HAP-1 (cell line): ENCODE measurements at regions not wholly inside any gene's neighbourhood (a gene's known extent, or its start where the extent isn't known, plus 50 kb on each side); places are given as distances from the start of the nearest gene placed in this dataset.

Experiments used
- DNase-seq, 2 experiments: peaks; one replicate each; pipeline ENCODE4 v3.0.0-alpha.2; 2016 to 2020; ENCODE audit warnings: low spot score in 2 of 2
- H3K27me3 ChIP-seq: fragments of 250-450 bp; sonication (Bioruptor Pico); 2 replicates; pipeline ENCODE4 v1.5.1; 2020; ENCODE audit warnings: low read depth, mild to moderate bottlenecking, moderate library complexity
- H3K36me3 ChIP-seq: fragments of 250-450 bp; sonication (Bioruptor Pico); replicated peaks from 2 replicates; pipeline ENCODE4 v1.5.1; 2020; ENCODE audit warnings: mild to moderate bottlenecking
- H3K4me1 ChIP-seq: fragments of 250-450 bp; sonication (Bioruptor Pico); 2 replicates; pipeline ENCODE4 v1.5.1; 2020; ENCODE audit warnings: mild to moderate bottlenecking
- H3K4me3 ChIP-seq: fragments of 250-450 bp; sonication (Bioruptor Pico); 2 replicates; pipeline ENCODE4 v1.5.1; 2020; ENCODE audit warnings: mild to moderate bottlenecking, moderate library complexity
- H3K9me3 ChIP-seq: fragments of 250-450 bp; sonication (Bioruptor Pico); 2 replicates; pipeline ENCODE4 v1.5.1; 2020; ENCODE audit warnings: mild to moderate bottlenecking, moderate library complexity
- in situ Hi-C: fragments of 300-500 bp; cut with MboI; formaldehyde crosslinking; loops from 3 replicates; pipeline ENCODE4 v1.14.3; 2020; ENCODE audit warnings: low sequenced_read_pairs, inconsistent platforms, mixed read lengths

GRCh38 chr9:115286411-115286810 lies 168.5 kb upstream of the TNC start:
- H3K27me3 ChIP-seq, result no peaks in the 10 kb centered on the region
- H3K4me1 ChIP-seq, result no peaks in the 10 kb centered on the region
- no peak overlapping the region for H3K4me3 ChIP-seq
- no peaks in the 10 kb centered on the region for H3K9me3 ChIP-seq
- H3K36me3 ChIP-seq, result no peaks in the 10 kb centered on the region
- in situ Hi-C loops, result no loop called here
- no peak for DNase-seq

GRCh38 chr9:115289757-115290208 lies 171.8 kb upstream of the TNC start:
- Histone ChIP-seq H3K27me3 (no peaks in the 10 kb centered on the region), H3K36me3 (no peaks in the 10 kb centered on the region), H3K4me3 (no peak overlapping the region), H3K4me1 (no peaks in the 10 kb centered on the region), H3K9me3 (no peaks in the 10 kb centered on the region)
- in situ Hi-C loops, result no loop called here
- no peak for DNase-seq

GRCh38 chr9:115291841-115292240 lies 173.9 kb upstream of the TNC start:
- in situ Hi-C loops, result no loop called here
- Histone ChIP-seq H3K36me3 (no peaks in the 10 kb centered on the region), H3K27me3 (no peaks in the 10 kb centered on the region), H3K4me1 (no peaks in the 10 kb centered on the region), H3K9me3 (no peaks in the 10 kb centered on the region), H3K4me3 (no peak overlapping the region)
- DNase-seq, result no peak

- no peaks in the 10 kb centered on the region for H3K4me1 ChIP-seq
- no peaks in the 10 kb centered on the region for H3K9me3 ChIP-seq
- no peaks in the 10 kb centered on the region for H3K27me3 ChIP-seq
- DNase-seq, result no peak
- no peaks in the 10 kb centered on the region for H3K36me3 ChIP-seq
- in situ Hi-C loops, result no loop called here
- no peak overlapping the region for H3K4me3 ChIP-seq
Observed at GRCh38 chr9:115292584-115293279, 174.8 kb upstream of the TNC start.

- no peaks in the 10 kb centered on the region for H3K36me3 ChIP-seq
- no peaks in the 10 kb centered on the region for H3K27me3 ChIP-seq
- H3K4me3 ChIP-seq, result no peak overlapping the region
- no peaks in the 10 kb centered on the region for H3K9me3 ChIP-seq
- H3K4me1 ChIP-seq, result no peaks in the 10 kb centered on the region
- in situ Hi-C loops, result no loop called here
- DNase-seq, result no peak
Observed at GRCh38 chr9:115295734-115296133, 177.8 kb upstream of the TNC start.

GRCh38 chr9:115296831-115297565 lies 179.0 kb upstream of the TNC start:
- Histone ChIP-seq H3K27me3 (no peaks in the 10 kb centered on the region), H3K36me3 (no peaks in the 10 kb centered on the region), H3K9me3 (no peaks in the 10 kb centered on the region), H3K4me1 (no peaks in the 10 kb centered on the region), H3K4me3 (no peak overlapping the region)
- DNase-seq, result no peak
- in situ Hi-C loops, result no loop called here

GRCh38 chr9:115300116-115300515 lies 182.2 kb upstream of the TNC start:
- no peaks in the 10 kb centered on the region for H3K27me3 ChIP-seq
- no peaks in the 10 kb centered on the region for H3K36me3 ChIP-seq
- H3K4me3 ChIP-seq, result no peak overlapping the region
- H3K4me1 ChIP-seq, result no peaks in the 10 kb centered on the region
- no peaks in the 10 kb centered on the region for H3K9me3 ChIP-seq
- in situ Hi-C loops, result no loop called here
- no peak for DNase-seq

- Histone ChIP-seq H3K9me3 (no peaks in the 10 kb centered on the region), H3K4me3 (no peak overlapping the region), H3K36me3 (no peaks in the 10 kb centered on the region), H3K27me3 (no peaks in the 10 kb centered on the region), H3K4me1 (no peaks in the 10 kb centered on the region)
- in situ Hi-C loops, result no loop called here
- no peak for DNase-seq
Observed at GRCh38 chr9:115300874-115301273, 182.9 kb upstream of the TNC start.

GRCh38 chr9:115301581-115301980 lies 183.6 kb upstream of the TNC start:
- Histone ChIP-seq H3K9me3 (no peaks in the 10 kb centered on the region), H3K4me3 (no peak overlapping the region), H3K4me1 (no peaks in the 10 kb centered on the region), H3K36me3 (no peaks in the 10 kb centered on the region), H3K27me3 (no peaks in the 10 kb centered on the region)
- in situ Hi-C loops, result no loop called here
- DNase-seq, result no peak

- H3K36me3 ChIP-seq, result no peaks in the 10 kb centered on the region
- DNase-seq, result no peak
- H3K27me3 ChIP-seq, result no peaks in the 10 kb centered on the region
- no peak overlapping the region for H3K4me3 ChIP-seq
- H3K4me1 ChIP-seq, result no peaks in the 10 kb centered on the region
- in situ Hi-C loops, result no loop called here
- no peaks in the 10 kb centered on the region for H3K9me3 ChIP-seq
Observed at GRCh38 chr9:115305543-115305942, 187.6 kb upstream of the TNC start.

GRCh38 chr9:115306865-115307264 lies 188.9 kb upstream of the TNC start:
- DNase-seq, result no peak
- H3K9me3 ChIP-seq, result no peaks in the 10 kb centered on the region
- no peaks in the 10 kb centered on the region for H3K27me3 ChIP-seq
- no peaks in the 10 kb centered on the region for H3K36me3 ChIP-seq
- no peaks in the 10 kb centered on the region for H3K4me1 ChIP-seq
- in situ Hi-C loops, result no loop called here
- no peak overlapping the region for H3K4me3 ChIP-seq

- H3K27me3 ChIP-seq, result no peaks in the 10 kb centered on the region
- in situ Hi-C loops, result no loop called here
- DNase-seq, result no peak
- H3K9me3 ChIP-seq, result no peaks in the 10 kb centered on the region
- H3K36me3 ChIP-seq, result no peaks in the 10 kb centered on the region
- H3K4me3 ChIP-seq, result no peak overlapping the region
- no peaks in the 10 kb centered on the region for H3K4me1 ChIP-seq
Observed at GRCh38 chr9:115313545-115313944, 195.6 kb upstream of the TNC start.

- in situ Hi-C loops, result no loop called here
- Histone ChIP-seq H3K27me3 (no peaks in the 10 kb centered on the region), H3K4me1 (no peaks in the 10 kb centered on the region), H3K9me3 (no peaks in the 10 kb centered on the region), H3K36me3 (no peaks in the 10 kb centered on the region), H3K4me3 (no peak overlapping the region)
- DNase-seq, result no peak
Observed at GRCh38 chr9:115326461-115326860, 208.5 kb upstream of the TNC start.

- no peak for DNase-seq
- in situ Hi-C loops, result no loop called here
- H3K36me3 ChIP-seq, result no peaks in the 10 kb centered on the region
- H3K9me3 ChIP-seq, result no peaks in the 10 kb centered on the region
- no peaks in the 10 kb centered on the region for H3K4me1 ChIP-seq
- H3K4me3 ChIP-seq, result no peak overlapping the region
- H3K27me3 ChIP-seq, result no peaks in the 10 kb centered on the region
Observed at GRCh38 chr9:115327436-115328122, 209.6 kb upstream of the TNC start.
